ENCODE measurements at regions not wholly inside any gene's neighbourhood (a gene's known extent, or its start where the extent isn't known, plus 50 kb on each side); places are given as distances from the start of the nearest gene placed in this dataset.
A peak's percentile ranks its signal among the peaks of the same experiment; 100 is the strongest.
"Not testable (repeated sequence)": the region's sequence is repeated elsewhere in the genome, so short reads cannot be mapped to it uniquely, and the experiment has no call there.

- no peaks in the 10 kb centered on the region; the same call in 1 of the 2 replicates for H3K9me3 ChIP-seq
- DNase-seq = no peak
- H3K36me3 ChIP-seq = no peaks in the 10 kb centered on the region
- no peak overlapping the region for H3K4me3 ChIP-seq
- no peaks in the 10 kb centered on the region for H3K27me3 ChIP-seq
Measured at GRCh38 chr7:13604178-13604577, 385.3 kb downstream of the ETV1 start.

GRCh38 chr7:13610372-13610771, 379.1 kb downstream of the ETV1 start:
- no peak for DNase-seq
- H3K9me3 ChIP-seq = no peaks in the 10 kb centered on the region; the same call in 1 of the 2 replicates
- no peak overlapping the region for H3K4me3 ChIP-seq
- H3K27me3 ChIP-seq = no peaks in the 10 kb centered on the region
- H3K36me3 ChIP-seq = no peaks in the 10 kb centered on the region

GRCh38 chr7:13615679-13616078, 373.8 kb downstream of the ETV1 start:
- Histone ChIP-seq H3K4me3 (no peak overlapping the region), H3K9me3 (no peaks in the 10 kb centered on the region), H3K36me3 (no peaks in the 10 kb centered on the region), H3K27me3 (no peaks in the 10 kb centered on the region)
- DNase-seq = no peak

GRCh38 chr7:13627455-13627854, 362.0 kb downstream of the ETV1 start:
- Histone ChIP-seq H3K4me3 (no peak overlapping the region), H3K36me3 (no peaks in the 10 kb centered on the region), H3K9me3 (peaks cover 3% of the 10 kb centered on the region; the same call in 1 of the 2 replicates), H3K27me3 (no peaks in the 10 kb centered on the region)
- no peak for DNase-seq

- Histone ChIP-seq H3K27me3 (no peaks in the 10 kb centered on the region), H3K4me3 (no peak overlapping the region), H3K9me3 (no peaks in the 10 kb centered on the region; the same call in 1 of the 2 replicates), H3K36me3 (no peaks in the 10 kb centered on the region)
- peak; percentile 1 for DNase-seq
Measured at GRCh38 chr7:13628239-13629001, 361.0 kb downstream of the ETV1 start.

GRCh38 chr7:13631207-13632049, 358.0 kb downstream of the ETV1 start:
- not testable (repeated sequence) for DNase-seq, H3K4me3 ChIP-seq, H3K9me3 ChIP-seq, H3K36me3 ChIP-seq, H3K27me3 ChIP-seq

- H3K36me3 ChIP-seq = no peaks in the 10 kb centered on the region
- no peaks in the 10 kb centered on the region for H3K27me3 ChIP-seq
- DNase-seq = no peak
- H3K9me3 ChIP-seq = no peaks in the 10 kb centered on the region; the same call in 1 of the 2 replicates
- no peak overlapping the region for H3K4me3 ChIP-seq
Measured at GRCh38 chr7:13633857-13634256, 355.6 kb downstream of the ETV1 start.

GRCh38 chr7:13639396-13639795, 350.1 kb downstream of the ETV1 start:
- no peaks in the 10 kb centered on the region for H3K27me3 ChIP-seq
- no peaks in the 10 kb centered on the region for H3K36me3 ChIP-seq
- H3K4me3 ChIP-seq = no peak overlapping the region
- no peaks in the 10 kb centered on the region for H3K9me3 ChIP-seq
- DNase-seq = no peak

GRCh38 chr7:13641714-13642113, 347.8 kb downstream of the ETV1 start:
- H3K27me3 ChIP-seq = no peaks in the 10 kb centered on the region
- no peaks in the 10 kb centered on the region for H3K36me3 ChIP-seq
- no peaks in the 10 kb centered on the region for H3K9me3 ChIP-seq
- no peak overlapping the region for H3K4me3 ChIP-seq
- DNase-seq = peak; percentile 61

- DNase-seq = no peak
- no peak overlapping the region for H3K4me3 ChIP-seq
- H3K9me3 ChIP-seq = no peaks in the 10 kb centered on the region
- H3K36me3 ChIP-seq = no peaks in the 10 kb centered on the region
- no peaks in the 10 kb centered on the region for H3K27me3 ChIP-seq
Measured at GRCh38 chr7:13651167-13651566, 338.3 kb downstream of the ETV1 start.

- Histone ChIP-seq H3K27me3 (no peaks in the 10 kb centered on the region), H3K36me3 (no peaks in the 10 kb centered on the region), H3K4me3 (no peak overlapping the region), H3K9me3 (no peaks in the 10 kb centered on the region; the same call in 1 of the 2 replicates)
- DNase-seq = no peak
Measured at GRCh38 chr7:13656330-13656729, 333.1 kb downstream of the ETV1 start.

GRCh38 chr7:13673290-13673689, 316.2 kb downstream of the ETV1 start:
- H3K36me3 ChIP-seq = no peaks in the 10 kb centered on the region
- no peak for DNase-seq
- peaks cover 4% of the 10 kb centered on the region for H3K9me3 ChIP-seq
- H3K4me3 ChIP-seq = no peak overlapping the region
- H3K27me3 ChIP-seq = no peaks in the 10 kb centered on the region

- Histone ChIP-seq H3K36me3 (no peaks in the 10 kb centered on the region), H3K9me3 (no peaks in the 10 kb centered on the region), H3K27me3 (no peaks in the 10 kb centered on the region), H3K4me3 (no peak overlapping the region)
- no peak for DNase-seq
Measured at GRCh38 chr7:13682626-13683025, 306.8 kb downstream of the ETV1 start.

GRCh38 chr7:13687500-13687899, 302.0 kb downstream of the ETV1 start:
- DNase-seq = no peak
- Histone ChIP-seq H3K9me3 (no peaks in the 10 kb centered on the region), H3K36me3 (no peaks in the 10 kb centered on the region), H3K4me3 (no peak overlapping the region), H3K27me3 (no peaks in the 10 kb centered on the region)

GRCh38 chr7:13692548-13692947, 296.9 kb downstream of the ETV1 start:
- Histone ChIP-seq H3K9me3 (no peaks in the 10 kb centered on the region), H3K36me3 (no peaks in the 10 kb centered on the region), H3K27me3 (no peaks in the 10 kb centered on the region), H3K4me3 (no peak overlapping the region)
- no peak for DNase-seq

GRCh38 chr7:13702251-13702650, 287.2 kb downstream of the ETV1 start:
- DNase-seq = no peak
- no peaks in the 10 kb centered on the region for H3K27me3 ChIP-seq
- no peaks in the 10 kb centered on the region for H3K9me3 ChIP-seq
- H3K36me3 ChIP-seq = no peaks in the 10 kb centered on the region
- H3K4me3 ChIP-seq = no peak overlapping the region

- no peaks in the 10 kb centered on the region for H3K27me3 ChIP-seq
- H3K9me3 ChIP-seq = no peaks in the 10 kb centered on the region
Measured at GRCh38 chr7:13708670-13709069, 280.8 kb downstream of the ETV1 start.

GRCh38 chr7:13713092-13713491, 276.4 kb downstream of the ETV1 start:
- no peak for DNase-seq
- H3K4me3 ChIP-seq = no peak overlapping the region
- no peaks in the 10 kb centered on the region; the same call in 1 of the 2 replicates for H3K9me3 ChIP-seq
- H3K36me3 ChIP-seq = no peaks in the 10 kb centered on the region
- H3K27me3 ChIP-seq = no peaks in the 10 kb centered on the region

More at GRCh38 chr7:13708670-13709069, 280.8 kb downstream of the ETV1 start:
- DNase-seq = no peak
- Histone ChIP-seq H3K4me3 (no peak overlapping the region), H3K36me3 (no peaks in the 10 kb centered on the region)

Data from MG63 (cell line).